H1 (cell line): ENCODE measurements at regions not wholly inside any gene's neighbourhood (a gene's known extent, or its start where the extent isn't known, plus 50 kb on each side); places are given as distances from the start of the nearest gene placed in this dataset.

Experiments
- CTCF ChIA-PET: fragments of 300-600 bp; sonication (Branson Sonifier 250); formaldehyde crosslinking; loops from one replicate; lab custom pipeline; 2021; ENCODE audit not compliant: partially characterized antibody; lab: Charles Lee
- POLR2A ChIA-PET: fragments of 300-600 bp; sonication (Branson Sonifier 250); formaldehyde crosslinking; loops from one replicate; lab custom pipeline; 2021; ENCODE audit warnings: inconsistent platforms; ENCODE audit not compliant: partially characterized antibody; lab: Charles Lee
- DNase-seq, 2 experiments: peaks; one replicate each; pipeline versions ENCODE4 v3.0.0 to v3.0.0-alpha.2; 2010 to 2022; ENCODE audit warnings: low spot score in 2 of 2, low read depth in 1 of 2, mixed read lengths in 1 of 2
- FAIRE-seq: peaks from 2 replicates; lab custom pipeline; 2011; peaks lifted over from hg19 to GRCh38; lab: Jason Lieb, UNC
- H2AFZ ChIP-seq: 2 replicates; pipeline ENCODE4 v1.8.1; 2012; ENCODE audit warnings: low read length, inconsistent platforms
- H2AK5ac ChIP-seq: 2 replicates; pipeline ENCODE4 v1.6.1; 2013; ENCODE audit warnings: low read depth, low read length
- H2BK120ac ChIP-seq: replicated peaks from 2 replicates; pipeline ENCODE3; 2013; ENCODE audit warnings: low read depth, low read length, inconsistent platforms
- H2BK12ac ChIP-seq: 2 replicates; pipeline ENCODE4 v1.6.1; 2013; ENCODE audit warnings: low read depth, low read length
- H2BK15ac ChIP-seq: 2 replicates; pipeline ENCODE4 v1.6.1; 2013; ENCODE audit warnings: low read length
- H2BK20ac ChIP-seq: 2 replicates; pipeline ENCODE4 v1.6.1; 2013; ENCODE audit warnings: low read length
- H2BK5ac ChIP-seq: 2 replicates; pipeline ENCODE4 v1.6.1; 2013; ENCODE audit warnings: low read depth, low read length
- H3K14ac ChIP-seq: 2 replicates; pipeline ENCODE4 v1.6.1; 2013; ENCODE audit warnings: inconsistent platforms; ENCODE audit not compliant: insufficient read length
- H3K18ac ChIP-seq: 2 replicates; pipeline ENCODE4 v1.6.1; 2013; ENCODE audit warnings: low read length; ENCODE audit errors: extremely low read depth
- H3K23ac ChIP-seq: 2 replicates; pipeline ENCODE4 v1.6.1; 2013; ENCODE audit warnings: inconsistent platforms; ENCODE audit not compliant: insufficient read length
- H3K23me2 ChIP-seq: 2 replicates; pipeline ENCODE4 v1.6.1; 2013; ENCODE audit warnings: low read depth, low read length
- H3K27ac ChIP-seq: 2 replicates; pipeline ENCODE4 v1.6.1; 2011; ENCODE audit warnings: low read depth, low read length, inconsistent platforms
- H3K27me3 ChIP-seq, 4 experiments: replicated peaks in 1 of 4; 1 replicate in 1 of 4; 2 replicates in 3 of 4; pipeline versions ENCODE4 v1.6.1 to v1.8.1; 2011 to 2013; ENCODE audit warnings: low read length in 3 of 4, mild to moderate bottlenecking in 3 of 4, inconsistent platforms in 2 of 4, mixed read lengths in 2 of 4, moderate library complexity in 1 of 4; ENCODE audit not compliant: control insufficient read depth in 3 of 4, insufficient read depth in 3 of 4; ENCODE audit errors: extremely low read depth in 1 of 4
- H3K36me3 ChIP-seq, 4 experiments: 2 replicates each; pipeline versions ENCODE4 v1.6.1 to v1.8.1; 2011 to 2013; ENCODE audit warnings: mild to moderate bottlenecking in 4 of 4, low read length in 3 of 4, moderate library complexity in 2 of 4, control low read depth in 1 of 4, inconsistent platforms in 1 of 4; ENCODE audit not compliant: insufficient read depth in 4 of 4, control insufficient read depth in 2 of 4
- H3K4ac ChIP-seq: replicated peaks from 2 replicates; pipeline ENCODE3; 2013; ENCODE audit warnings: low read length, low read depth, mixed read lengths, inconsistent platforms; ENCODE audit not compliant: insufficient read length
- H3K4me1 ChIP-seq, 4 experiments: replicated peaks in 1 of 4; 1 replicate in 1 of 4; 2 replicates in 3 of 4; pipeline versions ENCODE4 v1.6.1 to v1.8.1; 2011 to 2013; ENCODE audit warnings: low read length in 3 of 4, inconsistent platforms in 2 of 4, mixed read lengths in 1 of 4; ENCODE audit not compliant: insufficient read depth in 4 of 4, control insufficient read depth in 3 of 4
- H3K4me2 ChIP-seq, 2 experiments: 2 replicates each; pipeline versions ENCODE4 v1.6.1 to v1.8.1; 2011 to 2013; ENCODE audit warnings: low read depth in 2 of 2, low read length in 2 of 2, control low read depth in 1 of 2, inconsistent platforms in 1 of 2, mild to moderate bottlenecking in 1 of 2; ENCODE audit not compliant: insufficient read depth in 1 of 2
- H3K4me3 ChIP-seq, 4 experiments: fragments of 200-600, 300-600 bp in 1 of 4; sonication (generic), shearing (Covaris generic), sonication (Bioruptor Twin) in 1 of 4; 2 replicates each; pipeline versions ENCODE4 v1.5.1 to v1.8.1; 2011 to 2016; ENCODE audit warnings: low read length in 4 of 4, low read depth in 3 of 4, control low read depth in 2 of 4, inconsistent platforms in 2 of 4, mild to moderate bottlenecking in 2 of 4, mixed read lengths in 1 of 4, moderate library complexity in 1 of 4; ENCODE audit not compliant: insufficient read depth in 2 of 4; ENCODE audit errors: extremely low read depth in 1 of 4
- H3K56ac ChIP-seq: replicated peaks from 2 replicates; pipeline ENCODE3; 2013; ENCODE audit warnings: low read depth, mild to moderate bottlenecking, mixed read lengths, low read length, inconsistent platforms; ENCODE audit not compliant: insufficient read length
- H3K79me1 ChIP-seq: 2 replicates; pipeline ENCODE4 v1.6.1; 2013; ENCODE audit warnings: low read depth, low read length, control low read depth
- H3K79me2 ChIP-seq, 2 experiments: 2 replicates each; pipeline versions ENCODE4 v1.6.1 to v1.8.1; 2012 to 2013; ENCODE audit warnings: low read length in 2 of 2, mild to moderate bottlenecking in 2 of 2, inconsistent platforms in 1 of 2; ENCODE audit not compliant: insufficient read depth in 2 of 2, control insufficient read depth in 1 of 2
- H3K9ac ChIP-seq, 4 experiments: replicated peaks in 1 of 4; 1 replicate in 1 of 4; 2 replicates in 3 of 4; pipeline versions ENCODE4 v1.6.1 to v1.8.1; 2011 to 2013; ENCODE audit warnings: low read depth in 3 of 4, low read length in 3 of 4, control low read depth in 2 of 4, mild to moderate bottlenecking in 2 of 4, moderate library complexity in 2 of 4, inconsistent platforms in 1 of 4; ENCODE audit errors: extremely low read depth in 1 of 4
- H3K9me3 ChIP-seq, 2 experiments: 2 replicates each; pipeline versions ENCODE4 v1.6.1 to v1.8.1; 2012 to 2013; ENCODE audit warnings: mild to moderate bottlenecking in 2 of 2, moderate library complexity in 2 of 2, control low read depth in 1 of 2, inconsistent platforms in 1 of 2, low read depth in 1 of 2, low read length in 1 of 2, mixed read lengths in 1 of 2; ENCODE audit not compliant: insufficient read depth in 2 of 2
- H4K20me1 ChIP-seq, 2 experiments: replicated peaks in 1 of 2; 2 replicates each; pipeline versions ENCODE3 to v1.8.1; 2011 to 2013; ENCODE audit warnings: inconsistent platforms in 2 of 2, low read length in 2 of 2, mild to moderate bottlenecking in 1 of 2; ENCODE audit not compliant: insufficient read depth in 2 of 2, control insufficient read depth in 1 of 2
- H4K5ac ChIP-seq: 2 replicates; pipeline ENCODE4 v1.6.1; 2013; ENCODE audit warnings: low read length, low read depth, mixed read lengths, inconsistent platforms; ENCODE audit not compliant: insufficient read length
- H4K8ac ChIP-seq: 2 replicates; pipeline ENCODE4 v1.8.0; 2013; ENCODE audit warnings: mild to moderate bottlenecking, moderate library complexity, low read length, inconsistent platforms; ENCODE audit not compliant: insufficient read depth; ENCODE audit errors: extremely low read depth
- H4K91ac ChIP-seq: replicated peaks from 2 replicates; pipeline ENCODE3; 2013; ENCODE audit warnings: low read length, mixed read lengths, inconsistent platforms; ENCODE audit not compliant: insufficient read length
- ASH2L ChIP-seq: fragments of 200-600, 300-600 bp; sonication (generic); IDR thresholded peaks from one replicate; pipeline ENCODE4 v1.7.1; 2017; ENCODE audit warnings: low read length
- CBX5 ChIP-seq: fragments of 300-800, 300-1000 bp; sonication (generic); IDR thresholded peaks from 2 replicates; pipeline ENCODE4 v1.7.1; 2016; ENCODE audit warnings: antibody characterized with exemption, low read length, low read depth
- CTCF ChIP-seq, 3 experiments: IDR thresholded peaks; 1 replicate in 2 of 3; 2 replicates in 1 of 3; pipeline versions ENCODE4 v1.5.1 to v1.6.1; 2011; ENCODE audit warnings: low read length in 3 of 3, mild to moderate bottlenecking in 3 of 3, inconsistent platforms in 2 of 3, low read depth in 1 of 3, moderate library complexity in 1 of 3; ENCODE audit not compliant: insufficient read depth in 1 of 3; ENCODE audit errors: control extremely low read depth in 1 of 3
- KDM5A ChIP-seq: fragments of 200-600 bp; IDR thresholded peaks from 2 replicates; pipeline ENCODE4 v1.7.1; 2012; ENCODE audit warnings: mild to moderate bottlenecking, low read length, inconsistent platforms, mixed read lengths
- POLR2A ChIP-seq, 2 experiments: IDR thresholded peaks; 1 replicate in 1 of 2; 2 replicates in 1 of 2; pipeline ENCODE4 v1.6.1; 2011; ENCODE audit warnings: low read depth in 2 of 2, low read length in 2 of 2, mild to moderate bottlenecking in 2 of 2; ENCODE audit errors: control extremely low read depth in 1 of 2
- POLR2AphosphoS5 ChIP-seq: IDR thresholded peaks from 2 replicates; pipeline ENCODE4 v1.6.1; 2011; ENCODE audit warnings: low read depth, low read length
- POU5F1 ChIP-seq: IDR thresholded peaks from 2 replicates; pipeline ENCODE4 v1.6.1; 2011; ENCODE audit warnings: low read depth, mild to moderate bottlenecking, low read length, moderate library complexity
- SIN3A ChIP-seq, 2 experiments: IDR thresholded peaks in 1 of 2; conservative IDR thresholded peaks in 1 of 2; 2 replicates each; pipeline ENCODE4 v1.6.1; 2011 to 2012; ENCODE audit warnings: low read length in 2 of 2, improper control_type of control experiment in 1 of 2, low read depth in 1 of 2, mild to moderate bottlenecking in 1 of 2
- SP2 ChIP-seq: IDR thresholded peaks from 2 replicates; pipeline ENCODE4 v1.6.1; 2012; ENCODE audit warnings: mild to moderate bottlenecking, low read length, inconsistent platforms
- USF2 ChIP-seq: IDR thresholded peaks from 2 replicates; pipeline ENCODE4 v1.6.1; 2011; ENCODE audit warnings: low read length, improper control_type of control experiment
- YY1 ChIP-seq: IDR thresholded peaks from 2 replicates; pipeline ENCODE4 v1.6.1; 2011; ENCODE audit warnings: low read depth, mild to moderate bottlenecking, low read length
- ZNF274 ChIP-seq: IDR thresholded peaks from 2 replicates; pipeline ENCODE4 v1.7.0; 2012; ENCODE audit warnings: low read length, borderline replicate concordance; ENCODE audit errors: extremely low read depth
- WGBS, 2 experiments: shearing (Covaris generic) in 1 of 2; methylation state at CpG; one replicate each; pipeline versions ENCODE4 v1.1.6 to v1.1.7; 2013 to 2015; ENCODE audit warnings: low lambda C conversion rate in 2 of 2, mixed read lengths in 2 of 2, inconsistent platforms in 1 of 2, low coverage in 1 of 2, missing lambda C conversion rate in 1 of 2; ENCODE audit not compliant: insufficient replicate concordance in 2 of 2, insufficient coverage in 1 of 2, insufficient read length in 1 of 2; ENCODE audit errors: extremely low coverage in 1 of 2, missing lambda C conversion rate in 1 of 2; 5-methylcytosine and 5-hydroxymethylcytosine counted together

GRCh38 chr12:76201316-76201715 is 116.8 kb upstream of the NAP1L1 start:
- Histone ChIP-seq H3K79me2 (no peaks in the 10 kb centered on the region), H2BK20ac (no peak overlapping the region), H4K20me1 (no peaks in the 10 kb centered on the region), H3K4ac (no peak overlapping the region), H4K8ac (no peak overlapping the region), H2BK5ac (no peak overlapping the region), H3K9ac (no peak overlapping the region), H3K9me3 (peaks cover 10 to 24% of the 10 kb centered on the region in 2 experiments), H3K56ac (no peak overlapping the region), H3K23ac (no peak overlapping the region), H3K4me1 (no peaks in the 10 kb centered on the region), H3K36me3 (no peaks in the 10 kb centered on the region; a peak in 1 of 8 replicates), H2BK15ac (no peak overlapping the region), H3K27ac (no peak overlapping the region), H3K4me2 (no peak overlapping the region), H4K5ac (no peak overlapping the region), H3K14ac (no peak overlapping the region), H2BK120ac (no peak overlapping the region), H3K18ac (no peak overlapping the region), H3K4me3 (no peak overlapping the region), H2AFZ (no peak overlapping the region), H2AK5ac (no peak overlapping the region), H3K23me2 (no peaks in the 10 kb centered on the region), H3K79me1 (no peaks in the 10 kb centered on the region), H2BK12ac (no peak overlapping the region), H4K91ac (no peak overlapping the region), H3K27me3 (no peaks in the 10 kb centered on the region)
- 84% methylated on average over 2 of the region's 2 CpGs; no CpG with 5 or more reads in 1 of the 2 experiments for WGBS, 2 experiments
- ChIA-PET CTCF (interaction anchor here (1.5 kb wide), 1 partner anchor 11 kb away, joined by 5 read pairs; no protein-coding TSS in a partner anchor), POLR2A (no interaction called here)
- DNase-seq, result no peak
- FAIRE-seq, result no peak
- no peak for TF ChIP-seq CTCF (IDR thresholded peaks at IDR 0.05; ENCODE audit: control extremely low read depth in 1 of 3, insufficient read depth in 1 of 3, low read depth in 1 of 3, low read length in 3 of 3)
- no peak for TF ChIP-seq KDM5A
- TF ChIP-seq POU5F1, result no peak
- no peak for TF ChIP-seq CBX5
- no peak for TF ChIP-seq USF2
- TF ChIP-seq SIN3A (conservative IDR thresholded peaks at IDR 0.05 in 1 of 2, IDR thresholded peaks at IDR 0.05 in 1 of 2; ENCODE audit: low read depth in 1 of 2, low read length in 2 of 2), result no peak
- no peak for TF ChIP-seq ZNF274
- TF ChIP-seq POLR2A (IDR thresholded peaks at IDR 0.05; ENCODE audit: control extremely low read depth in 1 of 2, low read depth in 2 of 2, low read length in 2 of 2), result no peak
- TF ChIP-seq YY1, result no peak
- no peak for TF ChIP-seq POLR2AphosphoS5
- no peak for TF ChIP-seq ASH2L
- no peak for TF ChIP-seq SP2
